ENCODE measurements at regions not wholly inside any gene's neighbourhood (a gene's known extent, or its start where the extent isn't known, plus 50 kb on each side); places are given as distances from the start of the nearest gene placed in this dataset.

GRCh38 chr4:24422644-24423043 is 161.7 kb downstream of the DHX15 start:
- DNase-seq (ENCODE audit: low spot score) = no peak
- Histone ChIP-seq H3K4me3 (no peak overlapping the region), H3K27ac (no peak overlapping the region)
- TF ChIP-seq CTCF (IDR thresholded peaks at IDR 0.05) = no peak

- Histone ChIP-seq H3K4me3 (no peak overlapping the region), H3K27ac (no peak overlapping the region)
- TF ChIP-seq CTCF (IDR thresholded peaks at IDR 0.05) = peak; percentile 90
- DNase-seq (ENCODE audit: low spot score) = no peak
Measured at GRCh38 chr4:24419181-24420034, 164.9 kb downstream of the DHX15 start.

- no peak for DNase-seq (ENCODE audit: low spot score)
- H3K4me3 ChIP-seq = no peak overlapping the region
- TF ChIP-seq CTCF (IDR thresholded peaks at IDR 0.05) = no peak
- H3K27ac ChIP-seq = no peak overlapping the region
Measured at GRCh38 chr4:24417206-24417605, 167.1 kb downstream of the DHX15 start.

- TF ChIP-seq CTCF (IDR thresholded peaks at IDR 0.05) = no peak
- H3K4me3 ChIP-seq = no peak overlapping the region
- DNase-seq (ENCODE audit: low spot score) = no peak
- H3K27ac ChIP-seq = no peak overlapping the region
Measured at GRCh38 chr4:24416293-24416692, 168.1 kb downstream of the DHX15 start.

- no peak for DNase-seq (ENCODE audit: low spot score)
- Histone ChIP-seq H3K27ac (no peak overlapping the region), H3K4me3 (no peak overlapping the region)
- no peak for TF ChIP-seq CTCF (IDR thresholded peaks at IDR 0.05)
Measured at GRCh38 chr4:24413311-24413784, 171.0 kb downstream of the DHX15 start.

GRCh38 chr4:24411806-24412205 is 172.5 kb downstream of the DHX15 start:
- Histone ChIP-seq H3K27ac (no peak overlapping the region), H3K4me3 (no peak overlapping the region)
- TF ChIP-seq CTCF (IDR thresholded peaks at IDR 0.05) = no peak
- DNase-seq (ENCODE audit: low spot score) = no peak

GRCh38 chr4:24411299-24411698 is 173.1 kb downstream of the DHX15 start:
- DNase-seq (ENCODE audit: low spot score) = no peak
- Histone ChIP-seq H3K4me3 (no peak overlapping the region), H3K27ac (no peak overlapping the region)
- no peak for TF ChIP-seq CTCF (IDR thresholded peaks at IDR 0.05)
